Ovary (tissue), 7 donors: ENCODE measurements at regions not wholly inside any gene's neighbourhood (a gene's known extent, or its start where the extent isn't known, plus 50 kb on each side); places are given as distances from the start of the nearest gene placed in this dataset.

Experiments
- DNase-seq, 5 donors: peaks; one replicate each; pipeline ENCODE4 v3.0.0-alpha.2; 2019 to 2020
- H3K27ac ChIP-seq, 2 donors: fragments of 200-600 bp; one replicate each; pipeline versions ENCODE4 v1.5.1 to v1.8.0; 2019 to 2022
- H3K27me3 ChIP-seq: fragments of 200-600 bp; one replicate; pipeline ENCODE4 v1.8.0; 2022
- H3K36me3 ChIP-seq: fragments of 200-600 bp; sonication (generic); one replicate; pipeline ENCODE4 v1.5.1; 2019
- H3K4me1 ChIP-seq: one replicate; pipeline ENCODE4 v1.8.1; 2013; ENCODE audit warnings: mild to moderate bottlenecking, moderate library complexity; ENCODE audit not compliant: insufficient read depth
- H3K4me3 ChIP-seq: fragments of 200-600 bp; sonication (generic); one replicate; pipeline ENCODE4 v1.5.1; 2017
- H3K9me3 ChIP-seq, 2 donors: fragments of 200-600 bp in 1 of 2; sonication (generic) in 1 of 2; one replicate each; pipeline versions ENCODE4 v1.5.1 to v1.8.1; 2013 to 2019; ENCODE audit warnings: mild to moderate bottlenecking in 1 of 2, moderate library complexity in 1 of 2
- EP300 ChIP-seq: sonication (generic); formaldehyde crosslinking; IDR thresholded peaks from one replicate; pipeline ENCODE4 v1.6.1; 2017; ENCODE audit warnings: antibody characterized with exemption
- POLR2A ChIP-seq: fragments of 450-650 bp; IDR thresholded peaks from one replicate; pipeline ENCODE4 v1.6.1; 2017; ENCODE audit warnings: antibody characterized with exemption, mild to moderate bottlenecking, moderate library complexity
- whole genome bisulfite sequencing, 3 donors: extraction: QIAGEN DNeasy Blood & Tissue Kit in 1 of 3; methylation state at CpG; one replicate each; pipeline versions ENCODE4 v1.1.5 to v1.1.7; 2013 to 2017; 5-methylcytosine and 5-hydroxymethylcytosine counted together
- intact Hi-C, 4 donors: fragments of 100-400 bp; cut with DNase I; formaldehyde crosslinking; loops; one replicate each; pipeline versions ENCODE4 v1.11.0 to v1.15.1; 2022 to 2023
- TF ChIP-seq, protein P1 (sequence below), 3 donors: fragments of 450-650 bp in 2 of 3; fragments of 200-600 bp in 1 of 3; IDR thresholded peaks; one replicate each; pipeline versions ENCODE4 v1.5.1 to v1.8.0; 2016 to 2022; ENCODE audit warnings: antibody characterized with exemption in 3 of 3, mild to moderate bottlenecking in 1 of 3
- donor health status: DM: no; HTN: no; CAD: no; lungs with moderate emphysema.
- donor health status: DM: no; HTN: no; CAD: no.
- donor health status: Bipolar disorder and iron deficiency.
- donor health status: DM: no; HTN: no; CAD: no.
- donor health status: DM: yes; HTN: yes; CAD: no.

DNA sequence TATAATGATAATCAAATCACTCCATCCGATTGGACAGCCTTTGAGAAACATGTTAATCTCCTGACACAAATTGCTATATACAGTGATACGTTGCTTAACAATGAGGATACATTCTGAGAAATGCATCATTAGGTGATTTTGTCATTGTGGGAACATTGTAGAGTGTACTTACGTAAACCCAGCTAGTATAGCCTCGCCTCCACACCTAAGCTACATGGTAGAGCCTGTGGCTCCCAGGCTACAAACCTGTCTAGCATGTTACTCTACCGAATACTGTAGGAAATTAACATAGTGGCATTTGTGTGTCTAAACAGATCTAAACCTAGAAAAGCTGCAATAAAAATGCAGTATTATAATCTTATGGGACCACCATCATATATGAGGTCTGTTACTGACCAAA is 128.6 kb upstream of the PWP1 start:
- WGBS, 3 donors: 79 to 84% (median 79%) methylated on average over 5 of the region's 5 CpGs
- Histone ChIP-seq H3K27me3 (no peaks in the 10 kb centered on the region), H3K36me3 (no peaks in the 10 kb centered on the region), H3K9me3 (no peaks in the 10 kb centered on the region), H3K27ac (no peak overlapping the region), H3K4me3 (no peak overlapping the region), H3K4me1 (no peaks in the 10 kb centered on the region)
- TF ChIP-seq EP300: no peak
- TF ChIP-seq, protein P1, sequence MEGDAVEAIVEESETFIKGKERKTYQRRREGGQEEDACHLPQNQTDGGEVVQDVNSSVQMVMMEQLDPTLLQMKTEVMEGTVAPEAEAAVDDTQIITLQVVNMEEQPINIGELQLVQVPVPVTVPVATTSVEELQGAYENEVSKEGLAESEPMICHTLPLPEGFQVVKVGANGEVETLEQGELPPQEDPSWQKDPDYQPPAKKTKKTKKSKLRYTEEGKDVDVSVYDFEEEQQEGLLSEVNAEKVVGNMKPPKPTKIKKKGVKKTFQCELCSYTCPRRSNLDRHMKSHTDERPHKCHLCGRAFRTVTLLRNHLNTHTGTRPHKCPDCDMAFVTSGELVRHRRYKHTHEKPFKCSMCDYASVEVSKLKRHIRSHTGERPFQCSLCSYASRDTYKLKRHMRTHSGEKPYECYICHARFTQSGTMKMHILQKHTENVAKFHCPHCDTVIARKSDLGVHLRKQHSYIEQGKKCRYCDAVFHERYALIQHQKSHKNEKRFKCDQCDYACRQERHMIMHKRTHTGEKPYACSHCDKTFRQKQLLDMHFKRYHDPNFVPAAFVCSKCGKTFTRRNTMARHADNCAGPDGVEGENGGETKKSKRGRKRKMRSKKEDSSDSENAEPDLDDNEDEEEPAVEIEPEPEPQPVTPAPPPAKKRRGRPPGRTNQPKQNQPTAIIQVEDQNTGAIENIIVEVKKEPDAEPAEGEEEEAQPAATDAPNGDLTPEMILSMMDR (IDR thresholded peaks at IDR 0.05): no peak
- TF ChIP-seq POLR2A: no peak
- no peak for DNase-seq
- intact Hi-C loops: no loop called here

DNA sequence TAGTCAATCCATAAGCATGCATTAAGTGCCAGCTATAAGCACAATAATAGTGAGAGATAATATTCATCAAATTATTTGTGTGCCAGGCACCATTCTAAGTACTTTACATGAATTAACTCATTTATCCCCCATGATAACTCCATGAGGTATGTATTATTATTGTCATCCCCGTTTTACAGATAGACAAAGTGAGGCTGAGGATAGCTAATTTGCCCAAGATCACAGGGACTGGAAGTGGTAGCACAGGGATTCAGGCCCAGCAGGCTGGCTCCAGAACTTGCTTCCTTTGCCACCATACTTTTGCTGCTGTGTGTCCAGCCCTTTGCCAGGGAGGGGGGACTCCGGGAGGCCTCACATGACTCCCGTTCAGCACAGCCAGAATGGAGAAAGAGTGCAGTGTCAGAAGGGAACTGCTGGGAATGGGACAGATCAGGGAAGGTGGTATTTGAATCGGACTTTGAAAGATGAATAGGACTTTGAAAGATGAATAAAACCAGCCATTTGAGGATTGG is 128.0 kb upstream of the PWP1 start:
- TF ChIP-seq, protein P1 (IDR thresholded peaks at IDR 0.05): no peak
- TF ChIP-seq EP300 (no peak), POLR2A (no peak)
- intact Hi-C loops: no loop called here
- Histone ChIP-seq H3K36me3 (no peaks in the 10 kb centered on the region), H3K27ac (no peak overlapping the region), H3K27me3 (no peaks in the 10 kb centered on the region), H3K9me3 (no peaks in the 10 kb centered on the region), H3K4me1 (no peaks in the 10 kb centered on the region), H3K4me3 (no peak overlapping the region)
- WGBS, 3 donors: 61 to 68% (median 62%) methylated on average over 4 of the region's 4 CpGs
- no peak for DNase-seq

DNA sequence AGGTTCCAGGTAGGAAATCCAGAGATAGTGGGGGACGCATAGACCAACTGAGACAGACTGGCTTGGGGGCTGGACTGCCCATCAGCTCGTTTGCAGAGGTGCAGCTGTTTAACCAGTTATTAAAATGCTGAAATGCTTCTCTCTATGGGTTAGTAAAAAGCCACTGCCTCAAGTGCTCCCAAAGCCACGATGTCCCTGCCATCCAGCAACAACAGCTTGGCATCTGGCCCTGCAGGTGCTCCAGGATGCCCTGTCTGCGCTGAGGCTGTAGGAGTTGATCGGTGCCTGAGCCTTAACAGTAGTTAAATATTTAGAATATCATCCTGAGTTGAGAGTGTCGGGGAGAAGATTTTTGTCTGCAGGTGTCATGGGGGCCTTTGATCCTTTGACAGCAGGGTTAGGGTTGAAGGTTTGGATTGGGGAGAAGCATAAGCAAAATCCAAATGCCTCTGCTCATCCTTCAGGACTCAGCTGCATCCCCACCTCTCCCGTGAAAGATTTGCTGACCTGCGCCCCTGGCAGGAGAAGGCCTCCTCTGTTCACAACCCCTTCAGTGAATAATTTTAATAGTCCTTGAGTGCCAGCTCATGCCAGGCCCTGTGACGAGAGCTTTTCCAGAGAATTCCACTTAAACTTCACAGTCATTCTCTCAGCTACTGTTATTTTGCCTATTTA is 127.3 kb upstream of the PWP1 start:
- Histone ChIP-seq H3K9me3 (no peaks in the 10 kb centered on the region), H3K4me1 (no peaks in the 10 kb centered on the region), H3K27ac (no peak overlapping the region), H3K4me3 (no peak overlapping the region), H3K36me3 (no peaks in the 10 kb centered on the region), H3K27me3 (no peaks in the 10 kb centered on the region)
- no peak for DNase-seq
- 64 to 66% (median 65%) methylated on average over 9 of the region's 9 CpGs for WGBS, 3 donors
- intact Hi-C loops: no loop called here
- TF ChIP-seq, protein P1 (IDR thresholded peaks at IDR 0.05): no peak
- TF ChIP-seq EP300 (no peak), POLR2A (no peak)

DNA sequence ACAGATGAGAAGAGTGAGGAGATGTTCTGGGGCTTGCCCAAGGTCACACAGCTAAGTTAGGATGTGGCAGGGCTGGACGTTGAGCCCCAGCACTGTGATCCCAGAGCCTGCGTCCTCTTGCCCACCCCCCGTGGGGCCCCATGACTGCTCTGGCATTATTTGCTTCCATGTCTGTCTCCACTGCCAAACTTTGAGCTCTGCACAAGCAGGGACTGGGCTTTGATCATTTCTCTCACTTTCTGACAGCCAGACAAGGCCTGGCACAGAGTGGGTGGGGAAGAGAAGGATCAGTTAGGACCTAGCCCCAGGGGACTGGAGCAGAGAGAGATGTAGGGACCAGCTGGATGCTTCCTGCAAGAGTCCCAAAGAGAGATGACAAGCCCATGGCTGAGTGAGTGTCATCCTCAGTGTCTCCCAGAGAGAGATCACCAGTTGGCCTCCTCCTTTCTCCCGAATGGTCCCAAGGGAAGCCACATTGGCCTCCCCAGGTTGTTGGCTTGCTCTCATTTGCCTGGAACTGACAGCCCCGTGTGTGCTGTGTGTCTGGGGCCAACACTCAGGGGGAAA is 126.7 kb upstream of the PWP1 start:
- no peak for DNase-seq

More for the DNA sequence above, 126.7 kb upstream of the PWP1 start:
- no peaks in the 10 kb centered on the region for H3K4me1 ChIP-seq
- H3K27me3 ChIP-seq: no peaks in the 10 kb centered on the region
- H3K9me3 ChIP-seq: no peaks in the 10 kb centered on the region
- TF ChIP-seq EP300: no peak
- TF ChIP-seq, protein P1 (IDR thresholded peaks at IDR 0.05): no peak
- no peak for TF ChIP-seq POLR2A
- no peak overlapping the region for H3K27ac ChIP-seq
- WGBS, 3 donors: 36 to 42% (median 39%) methylated on average over 5 of the region's 5 CpGs
- H3K4me3 ChIP-seq: no peak overlapping the region
- H3K36me3 ChIP-seq: no peaks in the 10 kb centered on the region
- intact Hi-C loops: no loop called here
